Liver (tissue), 3 donors: ENCODE measurements at regions not wholly inside any gene's neighbourhood (a gene's known extent, or its start where the extent isn't known, plus 50 kb on each side); places are given as distances from the start of the nearest gene placed in this dataset.

Experiments
- CTCF ChIP-seq: fragments of 150-350 bp; IDR thresholded peaks from 2 replicates; pipeline ENCODE4 v1.5.1; 2017; ENCODE audit warnings: improper control_type of control experiment, low read depth, low read length; ENCODE audit not compliant: missing input control
- RAD21 ChIP-seq, 2 donors: IDR thresholded peaks; 2 replicates each; pipeline ENCODE4 v1.6.1; 2016; ENCODE audit warnings: antibody characterized with exemption in 2 of 2, mild to moderate bottlenecking in 2 of 2
- SP1 ChIP-seq: IDR thresholded peaks from 2 replicates; pipeline ENCODE4 v1.6.1; 2018; ENCODE audit warnings: antibody characterized with exemption, mild to moderate bottlenecking
- donor health status: healthy.
- donor health status: healthy.

- TF ChIP-seq RAD21 (IDR thresholded peaks at IDR 0.05) (no peak), CTCF (no peak), SP1 (no peak)
These were observed 132.0 kb upstream of the ARHGAP5 start for GRCh38 chr14:31945074-31945613.
